M059J (cell line): ENCODE measurements at regions not wholly inside any gene's neighbourhood (a gene's known extent, or its start where the extent isn't known, plus 50 kb on each side); places are given as distances from the start of the nearest gene placed in this dataset.
"Not testable (repeated sequence)": the region's sequence is repeated elsewhere in the genome, so short reads cannot be mapped to it uniquely, and the experiment has no call there.

ENCODE experiments used
- DNase-seq: peaks from one replicate; pipeline ENCODE4 v3.0.0-alpha.2; 2012; ENCODE audit warnings: low read depth

GRCh38 chr12:72162875-72163274 is 109.3 kb upstream of the TRHDE start:
- no peak for DNase-seq

GRCh38 chr12:72168851-72169250 is 103.3 kb upstream of the TRHDE start:
- no peak for DNase-seq

- no peak for DNase-seq
Measured at GRCh38 chr12:72173974-72174373, 98.2 kb upstream of the TRHDE start.

- DNase-seq = no peak
Measured at GRCh38 chr12:72178244-72178643, 93.9 kb upstream of the TRHDE start.

GRCh38 chr12:72178871-72179270 is 93.3 kb upstream of the TRHDE start:
- no peak for DNase-seq

GRCh38 chr12:72179841-72180240 is 92.3 kb upstream of the TRHDE start:
- DNase-seq = no peak

GRCh38 chr12:72184971-72185533 is 87.1 kb upstream of the TRHDE start:
- not testable (repeated sequence) for DNase-seq

GRCh38 chr12:72189266-72189665 is 82.9 kb upstream of the TRHDE start:
- DNase-seq = no peak

GRCh38 chr12:72191761-72192160 is 80.4 kb upstream of the TRHDE start:
- DNase-seq = no peak

- no peak for DNase-seq
Measured at GRCh38 chr12:72197790-72198189, 74.4 kb upstream of the TRHDE start.

GRCh38 chr12:72201457-72201856 is 70.7 kb upstream of the TRHDE start:
- no peak for DNase-seq

GRCh38 chr12:72203764-72204335 is 68.3 kb upstream of the TRHDE start:
- DNase-seq = no peak

GRCh38 chr12:72207079-72207478 is 65.1 kb upstream of the TRHDE start:
- DNase-seq = no peak

- no peak for DNase-seq
Measured at GRCh38 chr12:72207486-72208409, 64.4 kb upstream of the TRHDE start.

GRCh38 chr12:72209086-72209485 is 63.1 kb upstream of the TRHDE start:
- DNase-seq = no peak

- DNase-seq = no peak
Measured at GRCh38 chr12:72214163-72214562, 58.0 kb upstream of the TRHDE start.

- not testable (repeated sequence) for DNase-seq
Measured at GRCh38 chr12:72215287-72215686, 56.9 kb upstream of the TRHDE start.

- no peak for DNase-seq
Measured at GRCh38 chr12:72219937-72220336, 52.2 kb upstream of the TRHDE start.
